HCT116 (cell line): ENCODE measurements at regions not wholly inside any gene's neighbourhood (a gene's known extent, or its start where the extent isn't known, plus 50 kb on each side); places are given as distances from the start of the nearest gene placed in this dataset.

Source experiments
- ATAC-seq: fragments of 200-7000 bp; cut with Tn5 transposase; 2 replicates; pipeline ENCODE4 v1.9.1; 2020; ENCODE audit warnings: mild to moderate bottlenecking, moderate library complexity
- BruUV-seq: library from RNA; stranded (reverse); fragments of 400-500 nt; replicated peaks from 2 replicates; lab custom pipeline; 2021; lab: Mats Ljungman, UMichigan
- CTCF ChIA-PET: fragments of 300-600 bp; sonication (Branson Sonifier 250); formaldehyde crosslinking; loops from one replicate; lab custom pipeline; 2021; ENCODE audit warnings: antibody characterized with exemption; lab: Charles Lee
- POLR2A ChIA-PET: fragments of 300-600, 350-600 bp; sonication (Branson Sonifier 250); formaldehyde crosslinking; loops from one replicate; lab custom pipeline; 2021; ENCODE audit warnings: antibody characterized with exemption; lab: Charles Lee
- RAD21 ChIA-PET, 2 experiments: fragments of 300-600 bp; sonication (Branson Sonifier 250); formaldehyde crosslinking; loops; one replicate each; lab custom pipeline; 2023; ENCODE audit warnings: low total read pairs in 2 of 2; ENCODE audit not compliant: uncharacterized antibody in 2 of 2, unreplicated experiment in 2 of 2, low non-redundant PET in 1 of 2; lab: Charles Lee
- DNase-seq: peaks from one replicate; pipeline ENCODE4 v3.0.0-alpha.2; 2010; ENCODE audit warnings: low read depth, low spot score
- H2AFZ ChIP-seq: fragments of 200-600 bp; shearing (Covaris generic), sonication (generic); 2 replicates; pipeline ENCODE4 v1.6.1; 2017; ENCODE audit warnings: low read depth, mixed run types, mixed read lengths, antibody characterized with exemption, low read length; ENCODE audit not compliant: poor library complexity, severe bottlenecking
- H3K27ac ChIP-seq: 2 replicates; pipeline ENCODE4 v1.5.1; 2012; ENCODE audit warnings: low read depth, low read length
- H3K27me3 ChIP-seq: fragments of 200-600 bp; sonication (generic); 2 replicates; pipeline ENCODE4 v1.6.1; 2016; ENCODE audit warnings: mixed run types, low read length, mixed read lengths; ENCODE audit not compliant: insufficient read depth
- H3K36me3 ChIP-seq, 2 experiments: fragments of 200-500 bp in 1 of 2; fragments of 200-600 bp in 1 of 2; sonication (Bioruptor generic) in 1 of 2; sonication (generic) in 1 of 2; 2 replicates each; pipeline versions ENCODE4 v1.5.1 to v1.6.1; 2014 to 2016; ENCODE audit warnings: low read length in 2 of 2, inconsistent platforms in 1 of 2, mixed read lengths in 1 of 2, mixed run types in 1 of 2; ENCODE audit not compliant: insufficient read depth in 2 of 2, control insufficient read depth in 1 of 2
- H3K4me1 ChIP-seq, 2 experiments: fragments of 200-600 bp in 1 of 2; sonication (generic) in 1 of 2; 2 replicates each; pipeline versions ENCODE4 v1.5.1 to v1.6.1; 2012 to 2017; ENCODE audit warnings: low read length in 2 of 2, inconsistent platforms in 1 of 2, mild to moderate bottlenecking in 1 of 2, mixed read lengths in 1 of 2, mixed run types in 1 of 2, moderate library complexity in 1 of 2; ENCODE audit not compliant: insufficient read depth in 2 of 2, control insufficient read depth in 1 of 2
- H3K4me2 ChIP-seq: fragments of 200-600 bp; sonication (generic); 2 replicates; pipeline ENCODE4 v1.6.1; 2017; ENCODE audit warnings: mixed run types, low read length, mixed read lengths
- H3K4me3 ChIP-seq, 2 experiments: fragments of 200-600 bp in 1 of 2; sonication (generic) in 1 of 2; replicated peaks in 1 of 2; 2 replicates each; pipeline ENCODE4 v1.5.1; 2011 to 2016; ENCODE audit warnings: low read length in 2 of 2, control low read depth in 1 of 2, low read depth in 1 of 2, mild to moderate bottlenecking in 1 of 2, mixed read lengths in 1 of 2, mixed run types in 1 of 2
- H3K79me2 ChIP-seq: fragments of 200-600 bp; sonication (generic); 2 replicates; pipeline ENCODE4 v1.6.1; 2017; ENCODE audit warnings: mild to moderate bottlenecking, mixed run types, low read length, moderate library complexity, mixed read lengths; ENCODE audit not compliant: insufficient read depth
- H3K9ac ChIP-seq: fragments of 200-600 bp; sonication (generic); 2 replicates; pipeline ENCODE4 v1.6.1; 2016; ENCODE audit warnings: low read length, mixed read lengths
- H3K9me2 ChIP-seq: fragments of 200-600 bp; sonication (generic), shearing (Covaris generic); 2 replicates; pipeline ENCODE4 v1.6.1; 2017; ENCODE audit warnings: mixed run types, mild to moderate bottlenecking, moderate library complexity; ENCODE audit not compliant: insufficient read depth
- H3K9me3 ChIP-seq, 2 experiments: fragments of 200-500 bp in 1 of 2; fragments of 200-600 bp in 1 of 2; sonication (Bioruptor generic) in 1 of 2; sonication (generic) in 1 of 2; 2 replicates each; pipeline ENCODE4 v1.6.1; 2014 to 2017; ENCODE audit warnings: low read length in 2 of 2, mixed read lengths in 2 of 2, inconsistent platforms in 1 of 2, low read depth in 1 of 2, mild to moderate bottlenecking in 1 of 2, mixed run types in 1 of 2, moderate library complexity in 1 of 2; ENCODE audit not compliant: control insufficient read depth in 1 of 2, insufficient read depth in 1 of 2
- H4K20me1 ChIP-seq: fragments of 200-600 bp; sonication (generic), shearing (Covaris generic); 2 replicates; pipeline ENCODE4 v1.6.1; 2017; ENCODE audit warnings: mixed run types, mild to moderate bottlenecking, moderate library complexity; ENCODE audit not compliant: insufficient read depth
- CBX3 ChIP-seq: IDR thresholded peaks from 2 replicates; pipeline ENCODE4 v1.6.1; 2012; ENCODE audit warnings: low read depth
- CEBPB ChIP-seq: IDR thresholded peaks from 2 replicates; pipeline ENCODE4 v1.6.1; 2012; ENCODE audit warnings: low read depth
- EGR1 ChIP-seq: IDR thresholded peaks from 2 replicates; pipeline ENCODE4 v1.6.1; 2012; ENCODE audit warnings: low read depth
- ELF1 ChIP-seq: IDR thresholded peaks from 2 replicates; pipeline ENCODE4 v1.6.1; 2012; ENCODE audit warnings: low read depth, borderline replicate concordance
- EZH2phosphoT487 ChIP-seq: fragments of 200-600 bp; IDR thresholded peaks from 2 replicates; pipeline ENCODE4 v1.6.1; 2018; ENCODE audit warnings: antibody characterized with exemption, borderline replicate concordance
- JUND ChIP-seq: IDR thresholded peaks from 2 replicates; pipeline ENCODE4 v1.6.1; 2012
- POLR2AphosphoS5 ChIP-seq: IDR thresholded peaks from 2 replicates; pipeline ENCODE4 v1.6.1; 2011; ENCODE audit warnings: mild to moderate bottlenecking, low read depth, low read length, moderate library complexity
- SRF ChIP-seq: IDR thresholded peaks from 2 replicates; pipeline ENCODE4 v1.6.1; 2012; ENCODE audit warnings: low read depth
- ZFX ChIP-seq: fragments of 450-650 bp; IDR thresholded peaks from 2 replicates; pipeline ENCODE4 v1.6.1; 2017
- ZNF274 ChIP-seq: fragments of 200-500 bp; sonication (Bioruptor generic); IDR thresholded peaks from 2 replicates; pipeline ENCODE4 v1.6.1; 2014; ENCODE audit warnings: mild to moderate bottlenecking, low read depth, low read length, inconsistent platforms
- intact Hi-C: fragments of 100-400 bp; cut with micrococcal nuclease; formaldehyde crosslinking; loops from 2 replicates; pipeline ENCODE4 v1.10.0; 2022
- TF ChIP-seq, protein P1 (sequence below): IDR thresholded peaks from 2 replicates; pipeline ENCODE4 v1.6.1; 2012
- TF ChIP-seq, protein P2 (sequence below): IDR thresholded peaks from 2 replicates; pipeline ENCODE4 v1.6.1; 2012

- CTCF ChIA-PET: no interaction called here
Measured at GRCh38 chr20:55333798-55334197, 671.5 kb downstream of the CBLN4 start.

GRCh38 chr20:55329108-55329507 is 676.2 kb downstream of the CBLN4 start:
- POLR2A ChIA-PET: no interaction called here
- RAD21 ChIA-PET: no interaction called here
- TF ChIP-seq EGR1 (no peak), EZH2phosphoT487 (no peak), ELF1 (no peak), CEBPB (no peak), ZNF274 (no peak), ZFX (no peak)
- TF ChIP-seq, protein P1, sequence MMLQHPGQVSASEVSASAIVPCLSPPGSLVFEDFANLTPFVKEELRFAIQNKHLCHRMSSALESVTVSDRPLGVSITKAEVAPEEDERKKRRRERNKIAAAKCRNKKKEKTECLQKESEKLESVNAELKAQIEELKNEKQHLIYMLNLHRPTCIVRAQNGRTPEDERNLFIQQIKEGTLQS: no peak
- TF ChIP-seq, protein P2, sequence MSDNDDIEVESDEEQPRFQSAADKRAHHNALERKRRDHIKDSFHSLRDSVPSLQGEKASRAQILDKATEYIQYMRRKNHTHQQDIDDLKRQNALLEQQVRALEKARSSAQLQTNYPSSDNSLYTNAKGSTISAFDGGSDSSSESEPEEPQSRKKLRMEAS: no peak

More at GRCh38 chr20:55333798-55334197, 671.5 kb downstream of the CBLN4 start:
- no peak for TF ChIP-seq JUND
- TF ChIP-seq CBX3: no peak
- TF ChIP-seq ELF1: no peak
- TF ChIP-seq, protein P2: no peak
- TF ChIP-seq SRF: no peak
- no peak for TF ChIP-seq EZH2phosphoT487
- no peak for TF ChIP-seq POLR2AphosphoS5
- no peak overlapping the region for H3K27ac ChIP-seq
- H3K27me3 ChIP-seq: no peaks in the 10 kb centered on the region
- no peaks in the 10 kb centered on the region for H3K79me2 ChIP-seq
- POLR2A ChIA-PET: no interaction called here
- ATAC-seq: no peak
- RAD21 ChIA-PET: no interaction called here
- H3K9ac ChIP-seq: no peak overlapping the region
- H3K4me2 ChIP-seq: no peak overlapping the region
- peaks cover 17 to 18% of the 10 kb centered on the region in 2 experiments; a peak in 2 of 4 replicates for H3K9me3 ChIP-seq
- no peaks in the 10 kb centered on the region for H3K4me1 ChIP-seq
- no peaks in the 10 kb centered on the region for H4K20me1 ChIP-seq
- BruUV-seq: no TSS peak
- intact Hi-C loops: no loop called here
- H3K4me3 ChIP-seq: no peak overlapping the region
- no peaks in the 10 kb centered on the region for H3K9me2 ChIP-seq
- no peak overlapping the region for H2AFZ ChIP-seq
- DNase-seq: no peak
- H3K36me3 ChIP-seq: no peaks in the 10 kb centered on the region

More at GRCh38 chr20:55329108-55329507, 676.2 kb downstream of the CBLN4 start:
- Histone ChIP-seq H3K9me2 (no peaks in the 10 kb centered on the region), H3K4me1 (no peaks in the 10 kb centered on the region), H2AFZ (no peak overlapping the region), H3K36me3 (no peaks in the 10 kb centered on the region), H4K20me1 (no peaks in the 10 kb centered on the region), H3K27me3 (no peaks in the 10 kb centered on the region), H3K9ac (no peak overlapping the region), H3K4me3 (no peak overlapping the region), H3K4me2 (no peak overlapping the region), H3K27ac (no peak overlapping the region), H3K9me3 (peaks cover 23 to 28% of the 10 kb centered on the region in 2 experiments; a peak in 2 of 4 replicates), H3K79me2 (no peaks in the 10 kb centered on the region)
- CTCF ChIA-PET: no interaction called here
- intact Hi-C loops: no loop called here
- DNase-seq (no peak), ATAC-seq (no peak)
- no TSS peak for BruUV-seq
